Endodermal cell (in vitro differentiated cells): ENCODE measurements at regions not wholly inside any gene's neighbourhood (a gene's known extent, or its start where the extent isn't known, plus 50 kb on each side); places are given as distances from the start of the nearest gene placed in this dataset.
A peak's percentile ranks its signal among the peaks of the same experiment; 100 is the strongest.

ENCODE experiments used
- DNase-seq: peaks from one replicate; pipeline ENCODE4 v3.0.0-alpha.2; 2017
- H3K27ac ChIP-seq: 2 replicates; pipeline ENCODE4 v1.5.1; 2013; ENCODE audit warnings: mild to moderate bottlenecking, low read depth, low read length, moderate library complexity
- H3K27me3 ChIP-seq: 2 replicates; pipeline ENCODE4 v1.6.1; 2013; ENCODE audit warnings: mild to moderate bottlenecking, low read length, moderate library complexity; ENCODE audit not compliant: insufficient read depth, control insufficient read depth, poor library complexity, severe bottlenecking
- H3K36me3 ChIP-seq: 2 replicates; pipeline ENCODE4 v1.7.0; 2013; ENCODE audit warnings: mild to moderate bottlenecking, low read length, moderate library complexity; ENCODE audit not compliant: control insufficient read depth, insufficient read depth
- H3K4me1 ChIP-seq: one replicate; pipeline ENCODE4 v1.7.0; 2013; ENCODE audit warnings: low read length; ENCODE audit not compliant: control insufficient read depth, insufficient read depth
- H3K4me3 ChIP-seq: 2 replicates; pipeline ENCODE4 v1.5.1; 2013; ENCODE audit warnings: mild to moderate bottlenecking, low read length, moderate library complexity
- H3K9ac ChIP-seq: 2 replicates; pipeline ENCODE4 v1.6.1; 2013; ENCODE audit warnings: mild to moderate bottlenecking, low read length, moderate library complexity; ENCODE audit not compliant: poor library complexity, severe bottlenecking; ENCODE audit errors: extremely low read depth
- H3K9me3 ChIP-seq: 2 replicates; pipeline ENCODE4 v1.6.1; 2013; ENCODE audit warnings: mild to moderate bottlenecking, low read length, moderate library complexity; ENCODE audit not compliant: control insufficient read depth
- H3K27ac Mint-ChIP-seq: 2 replicates; pipeline ENCODE4 v1.8.0; 2020; ENCODE audit warnings: mixed read lengths
- H3K27me3 Mint-ChIP-seq: 2 replicates; pipeline ENCODE4 v1.8.0; 2021; ENCODE audit warnings: mild to moderate bottlenecking, mixed read lengths; ENCODE audit not compliant: insufficient read depth
- H3K36me3 Mint-ChIP-seq: 2 replicates; pipeline ENCODE4 v1.8.0; 2020; ENCODE audit warnings: low read depth, mixed read lengths
- H3K4me1 Mint-ChIP-seq: 2 replicates; pipeline ENCODE4 v1.8.0; 2020; ENCODE audit warnings: mixed read lengths
- H3K4me3 Mint-ChIP-seq: 2 replicates; pipeline ENCODE4 v1.8.0; 2020; ENCODE audit warnings: mild to moderate bottlenecking, moderate library complexity, mixed read lengths
- H3K9me3 Mint-ChIP-seq: 2 replicates; pipeline ENCODE4 v1.8.0; 2020; ENCODE audit warnings: mild to moderate bottlenecking, mixed read lengths
- CTCF ChIP-seq: fragments of 200-600 bp; sonication (generic); conservative IDR thresholded peaks from 2 replicates; pipeline ENCODE4 v1.5.0; 2021; ENCODE audit warnings: antibody characterized with exemption, mild to moderate bottlenecking
- WGBS, 2 experiments: methylation state at CpG; one replicate each; pipeline versions ENCODE4 v1.1.5 to v1.1.7; 2013; ENCODE audit warnings: missing lambda C conversion rate in 2 of 2, mixed read lengths in 1 of 2; ENCODE audit not compliant: insufficient coverage in 1 of 2, insufficient read length in 1 of 2; 5-methylcytosine and 5-hydroxymethylcytosine counted together

GRCh38 chr10:84822931-84823630 is 494.7 kb downstream of the CCSER2 start:
- no peak for DNase-seq
- H3K27ac Mint-ChIP-seq = no peak overlapping the region
- WGBS, 2 experiments = 90% methylated on average over 3 of the region's 3 CpGs; no CpG with 5 or more reads in 1 of the 2 experiments
- Histone ChIP-seq H3K27ac (no peak overlapping the region), H3K27me3 (no peaks in the 10 kb centered on the region), H3K4me3 (no peak overlapping the region), H3K9ac (no peak overlapping the region), H3K36me3 (no peaks in the 10 kb centered on the region), H3K4me1 (peaks cover 14% of the 10 kb centered on the region), H3K9me3 (no peaks in the 10 kb centered on the region)
- no peak for TF ChIP-seq CTCF
- no peaks in the 10 kb centered on the region for H3K36me3 Mint-ChIP-seq
- no peaks in the 10 kb centered on the region for H3K9me3 Mint-ChIP-seq
- H3K4me1 Mint-ChIP-seq = peaks cover 27% of the 10 kb centered on the region
- no peak overlapping the region for H3K4me3 Mint-ChIP-seq
- H3K27me3 Mint-ChIP-seq = peaks cover 3% of the 10 kb centered on the region

GRCh38 chr10:84824525-84824924 is 496.1 kb downstream of the CCSER2 start:
- Histone ChIP-seq H3K9me3 (no peaks in the 10 kb centered on the region), H3K4me1 (peaks cover 14% of the 10 kb centered on the region), H3K36me3 (no peaks in the 10 kb centered on the region), H3K27me3 (no peaks in the 10 kb centered on the region), H3K4me3 (no peak overlapping the region), H3K27ac (no peak overlapping the region), H3K9ac (no peak overlapping the region)
- DNase-seq = no peak
- no CpG with 5 or more reads among the region's 1 CpG for WGBS, 2 experiments
- Mint-ChIP-seq H3K27ac (no peak overlapping the region), H3K27me3 (no peaks in the 10 kb centered on the region), H3K4me3 (no peak overlapping the region), H3K9me3 (no peaks in the 10 kb centered on the region), H3K36me3 (no peaks in the 10 kb centered on the region), H3K4me1 (peaks cover 40% of the 10 kb centered on the region)
- no peak for TF ChIP-seq CTCF

GRCh38 chr10:84825330-84825729 is 496.9 kb downstream of the CCSER2 start:
- H3K36me3 ChIP-seq = no peaks in the 10 kb centered on the region
- WGBS, 2 experiments = 71 to 74% methylated on average over 1 of the region's 1 CpG
- Mint-ChIP-seq H3K9me3 (no peaks in the 10 kb centered on the region), H3K36me3 (no peaks in the 10 kb centered on the region), H3K27me3 (no peaks in the 10 kb centered on the region), H3K27ac (no peak overlapping the region), H3K4me3 (no peak overlapping the region), H3K4me1 (peaks cover 47% of the 10 kb centered on the region)
- no peaks in the 10 kb centered on the region for H3K27me3 ChIP-seq
- no peak overlapping the region for H3K27ac ChIP-seq
- no peak for TF ChIP-seq CTCF
- peaks cover 14% of the 10 kb centered on the region for H3K4me1 ChIP-seq
- H3K9me3 ChIP-seq = no peaks in the 10 kb centered on the region
- no peak overlapping the region for H3K4me3 ChIP-seq
- peak; percentile 67 for DNase-seq
- no peak overlapping the region for H3K9ac ChIP-seq
